Endothelial cell of hepatic sinusoid (primary cell): ENCODE measurements at regions not wholly inside any gene's neighbourhood (a gene's known extent, or its start where the extent isn't known, plus 50 kb on each side); places are given as distances from the start of the nearest gene placed in this dataset.
"Not testable (repeated sequence)": the region's sequence is repeated elsewhere in the genome, so short reads cannot be mapped to it uniquely, and the experiment has no call there.

Experiments used
- in situ Hi-C: cut with HindIII; loops from 2 replicates; pipeline ENCODE4 v1.10.0; 2017; ENCODE audit warnings: low sequenced_read_pairs

GRCh38 chr3:22659651-22660475 lies 543.3 kb upstream of the UBE2E2 start:
- in situ Hi-C loops = no loop called here

DNA sequence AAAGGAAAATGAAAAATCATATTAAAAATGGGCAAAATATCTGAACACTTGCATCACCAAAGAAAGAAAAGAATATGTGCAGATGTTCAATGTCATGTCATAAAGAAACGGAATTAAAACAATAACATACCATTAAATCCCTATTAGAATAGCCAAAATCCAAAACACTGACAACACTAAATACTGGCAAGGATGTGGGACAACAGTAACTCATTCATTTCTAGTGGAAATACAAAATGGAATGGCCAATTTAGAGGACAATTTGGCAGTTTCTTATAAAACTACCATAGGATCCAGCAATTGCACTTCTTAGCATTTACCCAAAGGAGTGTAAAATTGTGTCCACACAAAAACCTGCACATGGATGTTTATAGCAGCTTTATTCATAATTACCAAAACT lies 542.5 kb upstream of the UBE2E2 start:
- in situ Hi-C loops = no loop called here

DNA sequence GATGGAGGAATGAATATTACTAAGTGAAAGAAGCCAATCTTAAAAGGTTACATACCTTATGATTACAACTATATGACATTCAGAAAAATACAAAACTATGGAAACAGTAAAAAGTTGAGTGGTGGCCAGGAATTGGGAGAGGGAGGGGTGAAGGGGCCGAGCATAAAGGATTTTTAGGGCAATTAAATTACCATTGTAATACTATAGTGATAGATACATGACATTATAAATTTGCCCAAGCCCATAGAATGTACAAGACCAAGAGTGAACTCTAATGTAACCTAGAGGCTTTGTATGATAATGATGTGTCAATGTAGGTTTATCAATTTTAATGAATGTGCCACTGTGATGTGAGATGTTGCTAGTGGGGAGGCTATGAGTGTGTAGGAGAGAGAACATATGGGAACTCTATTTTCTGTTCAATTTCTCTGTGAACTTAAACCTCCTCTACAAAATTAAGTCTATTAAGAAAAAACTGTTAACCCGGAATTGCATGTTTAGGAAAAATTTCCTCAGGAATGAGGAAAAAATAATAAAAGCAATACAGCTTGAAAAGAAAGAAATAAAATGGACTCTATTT lies 541.9 kb upstream of the UBE2E2 start:
- in situ Hi-C loops = no loop called here

- in situ Hi-C loops = no loop called here
These were observed 537.6 kb upstream of the UBE2E2 start for GRCh38 chr3:22665528-22665927.

GRCh38 chr3:22666736-22667135 lies 536.4 kb upstream of the UBE2E2 start:
- in situ Hi-C loops = no loop called here

GRCh38 chr3:22671848-22672247 lies 531.3 kb upstream of the UBE2E2 start:
- in situ Hi-C loops = no loop called here

GRCh38 chr3:22684739-22685138 lies 518.4 kb upstream of the UBE2E2 start:
- in situ Hi-C loops = no loop called here

DNA sequence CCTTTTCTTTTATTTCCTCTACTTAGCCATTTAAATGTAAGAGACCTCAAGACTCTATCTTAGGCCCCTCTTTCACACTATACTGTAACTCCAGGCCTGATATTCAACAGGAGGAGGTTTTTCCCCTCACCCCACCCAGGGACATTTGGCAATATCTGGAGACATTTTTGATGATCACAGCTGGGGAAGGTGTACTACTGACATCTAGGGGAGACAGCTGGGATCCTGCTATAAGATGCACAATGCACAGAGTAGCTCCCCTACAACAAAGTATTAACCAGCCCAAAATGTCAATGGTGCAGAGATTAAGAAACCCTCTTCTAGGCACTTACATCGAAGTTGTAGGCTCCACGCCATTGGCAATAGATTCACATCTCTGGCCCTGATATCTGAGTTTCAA lies 517.5 kb upstream of the UBE2E2 start:
- in situ Hi-C loops = no loop called here

- in situ Hi-C loops = loop anchor here (10.0 kb wide), 1 partner anchor 83 kb away; no protein-coding TSS in a partner anchor
These were observed 511.7 kb upstream of the UBE2E2 start for GRCh38 chr3:22691407-22691806.

- in situ Hi-C loops = loop anchor here (10.0 kb wide), 1 partner anchor 83 kb away; no protein-coding TSS in a partner anchor
These were observed 511.1 kb upstream of the UBE2E2 start for GRCh38 chr3:22691856-22692628.

- in situ Hi-C loops = no loop called here
These were observed 502.3 kb upstream of the UBE2E2 start for GRCh38 chr3:22700876-22701275.

DNA sequence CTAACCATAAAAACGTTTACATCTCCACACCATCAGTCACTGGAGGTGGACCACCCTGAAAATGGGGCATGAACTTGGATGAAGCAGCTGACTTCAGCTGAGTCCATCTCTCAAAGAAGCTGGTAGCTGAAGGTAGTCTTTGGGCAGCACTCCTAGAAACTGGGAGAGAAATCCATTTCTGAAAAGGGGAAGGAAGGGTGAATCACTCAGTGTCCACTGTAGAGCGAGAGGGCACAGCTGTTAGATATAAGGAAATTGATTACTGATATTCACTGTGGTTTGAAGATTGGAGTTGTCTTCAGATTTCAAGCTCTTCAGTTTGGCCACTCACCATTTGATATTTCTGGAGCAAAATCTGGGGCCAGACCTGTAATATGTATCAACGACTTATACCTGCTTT lies 499.0 kb upstream of the UBE2E2 start:
- in situ Hi-C loops = no loop called here

DNA sequence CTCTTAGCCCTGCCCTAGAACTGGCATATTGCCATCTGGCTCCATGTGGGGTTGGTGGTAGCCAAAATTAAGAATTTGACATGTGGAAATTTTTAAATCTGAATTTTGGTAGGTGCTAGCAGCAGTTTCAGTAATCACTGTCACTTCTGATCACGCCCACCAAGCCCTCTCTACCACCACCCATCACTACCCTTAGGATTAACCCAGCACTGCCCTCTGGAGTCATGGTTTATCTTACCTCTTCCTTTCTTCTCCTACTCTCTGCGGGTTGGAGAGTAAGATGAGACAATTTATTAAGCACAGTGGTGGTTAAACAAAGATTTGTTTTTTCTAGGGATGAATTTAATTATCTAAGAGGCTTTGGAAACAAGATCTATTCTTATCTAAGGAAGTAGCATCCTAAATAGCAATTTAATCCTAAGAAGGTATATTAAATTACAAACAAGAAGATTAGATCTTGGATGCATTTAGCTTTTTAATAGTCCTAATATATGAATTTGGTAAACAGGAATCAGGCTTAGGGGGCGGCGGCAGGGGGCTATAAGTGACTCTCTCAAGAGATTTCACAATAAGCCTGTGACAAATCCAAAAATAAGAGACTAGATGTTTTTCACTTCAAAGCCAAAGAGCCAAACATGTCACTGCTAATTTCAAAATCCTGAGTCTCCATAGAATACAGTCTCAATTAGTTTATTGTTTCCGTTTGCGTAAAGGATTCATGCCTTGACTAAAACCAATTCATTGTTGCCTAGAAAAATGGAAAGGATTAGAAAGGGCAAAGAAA lies 498.4 kb upstream of the UBE2E2 start:
- in situ Hi-C loops = no loop called here

DNA sequence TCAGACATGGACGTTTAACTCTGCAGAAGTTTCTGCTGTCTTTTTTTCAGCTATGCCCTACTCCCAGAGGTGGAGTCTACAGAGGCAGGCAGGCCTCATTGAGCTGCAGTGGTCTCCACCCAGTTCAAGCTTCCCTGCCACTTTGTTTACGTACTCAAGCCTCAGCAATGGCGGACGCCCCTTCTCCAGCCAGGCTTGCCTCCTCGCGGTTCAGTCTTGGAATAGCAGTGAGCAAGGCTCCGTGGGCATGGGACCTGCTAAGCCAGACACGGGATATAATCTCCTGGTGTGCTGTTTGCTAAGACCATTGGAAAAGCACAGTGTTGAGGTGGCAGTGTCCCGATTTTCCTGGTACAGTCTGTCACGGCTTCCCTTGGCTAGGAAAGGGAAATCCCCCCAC lies 496.2 kb upstream of the UBE2E2 start:
- in situ Hi-C loops = not testable (repeated sequence)

GRCh38 chr3:22713936-22714335 lies 489.2 kb upstream of the UBE2E2 start:
- in situ Hi-C loops = no loop called here

GRCh38 chr3:22714749-22715148 lies 488.4 kb upstream of the UBE2E2 start:
- in situ Hi-C loops = no loop called here

DNA sequence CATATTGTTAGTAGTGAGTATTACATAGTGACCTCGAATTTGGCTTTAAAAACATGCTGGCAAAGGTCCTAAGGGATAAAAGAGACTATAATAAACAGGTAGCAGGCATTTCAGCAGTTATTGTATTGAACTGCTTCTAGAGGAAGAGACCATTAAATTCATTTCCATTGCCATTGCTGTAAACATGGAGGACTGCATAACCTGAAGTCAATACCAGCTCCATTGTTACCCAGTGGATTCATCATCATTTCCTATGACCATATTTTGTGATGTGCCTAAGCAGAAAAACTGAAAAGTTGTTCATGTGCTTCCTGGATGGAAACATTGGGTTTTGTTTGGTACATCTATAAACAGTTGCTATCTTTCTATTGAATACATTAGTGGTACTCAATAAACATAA lies 482.5 kb upstream of the UBE2E2 start:
- in situ Hi-C loops = no loop called here

DNA sequence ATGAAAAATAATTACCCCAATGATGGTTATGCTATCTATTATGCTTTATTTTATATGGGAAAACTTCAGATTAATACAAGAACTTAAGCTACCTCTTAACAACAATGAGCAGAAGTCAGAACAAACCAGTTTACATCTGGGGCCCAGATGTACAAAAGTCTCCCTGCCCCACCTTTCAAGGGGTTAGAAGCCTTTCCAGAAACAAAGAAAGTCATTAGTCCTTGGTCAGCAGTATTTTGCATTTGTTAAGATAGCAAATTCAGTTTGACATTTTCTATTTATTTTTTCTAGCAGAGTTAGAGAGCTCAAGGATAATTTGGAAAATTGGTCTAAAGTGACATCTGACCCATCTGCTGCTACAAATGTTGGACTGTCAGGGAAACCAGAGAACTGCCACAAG lies 478.7 kb upstream of the UBE2E2 start:
- in situ Hi-C loops = no loop called here

DNA sequence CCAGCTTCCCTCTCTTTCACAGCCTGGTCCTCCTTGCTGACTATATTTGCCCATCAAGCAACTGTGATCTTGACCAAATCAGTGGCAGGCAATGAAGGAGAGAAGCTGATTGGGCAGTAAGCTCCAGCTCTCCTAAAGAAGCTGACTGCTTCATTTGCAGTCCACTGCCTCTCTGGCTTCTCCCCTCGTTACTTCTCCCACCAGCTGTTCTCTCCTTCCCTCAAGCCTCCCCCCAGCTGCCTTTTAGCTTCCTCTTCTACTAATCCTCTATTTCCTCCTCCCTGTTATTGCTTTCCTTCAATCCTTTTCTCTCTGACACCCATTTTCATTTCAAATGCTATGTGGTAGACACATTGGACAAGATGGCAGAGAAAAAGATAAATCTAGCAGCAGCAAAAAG lies 474.7 kb upstream of the UBE2E2 start:
- in situ Hi-C loops = no loop called here

DNA sequence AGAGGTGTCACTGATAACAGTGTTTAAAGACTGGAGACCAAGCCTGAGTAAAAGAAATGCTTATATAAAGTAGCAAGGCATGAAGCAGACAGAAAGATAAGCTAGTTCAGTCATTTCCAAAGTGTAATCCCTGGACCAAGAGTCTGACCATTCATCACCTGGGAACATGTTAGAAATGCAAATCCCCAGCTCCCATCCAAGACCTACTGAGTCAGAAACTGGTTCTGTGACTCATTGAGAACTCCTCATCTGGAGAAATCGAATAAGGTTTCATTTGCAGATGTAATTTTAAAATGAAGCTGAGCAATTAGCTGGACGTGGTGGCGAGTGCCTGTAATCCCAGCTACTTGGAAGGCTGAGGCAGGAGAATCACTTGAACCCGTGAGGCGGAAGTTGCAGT lies 473.9 kb upstream of the UBE2E2 start:
- in situ Hi-C loops = no loop called here

GRCh38 chr3:22729981-22730380 lies 473.1 kb upstream of the UBE2E2 start:
- in situ Hi-C loops = no loop called here
